T follicular helper cell (primary cell): ENCODE measurements at regions not wholly inside any gene's neighbourhood (a gene's known extent, or its start where the extent isn't known, plus 50 kb on each side); places are given as distances from the start of the nearest gene placed in this dataset.

Experiments
- DNase-seq: peaks from one replicate; pipeline ENCODE4 v3.0.0-alpha.2; 2020; ENCODE audit warnings: low read depth

GRCh38 chr2:71776227-71776626 lies 322.9 kb downstream of the DYSF start:
- DNase-seq = no peak

GRCh38 chr2:71773218-71773617 lies 319.9 kb downstream of the DYSF start:
- DNase-seq = no peak

GRCh38 chr2:71772510-71773172 lies 319.3 kb downstream of the DYSF start:
- DNase-seq = no peak

DNA sequence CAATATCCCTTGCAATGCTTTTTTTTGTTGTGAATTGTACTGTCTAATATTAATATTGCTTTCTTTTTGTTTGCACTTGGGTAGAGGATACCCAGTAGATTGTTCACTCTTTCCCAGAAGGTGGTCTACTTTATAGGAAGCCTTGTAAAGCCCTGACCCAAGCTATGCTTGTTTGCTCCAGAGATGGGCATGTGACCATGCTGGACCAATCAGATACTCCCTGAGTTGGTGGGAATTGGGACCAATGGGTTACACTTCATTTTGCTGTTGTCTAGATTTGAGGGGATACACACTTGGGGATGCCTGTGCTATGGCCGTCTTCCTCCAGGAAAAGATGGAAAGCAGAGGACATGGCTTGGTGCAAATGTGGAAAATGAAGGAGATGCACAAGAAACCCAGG lies 314.3 kb downstream of the DYSF start:
- no peak for DNase-seq

GRCh38 chr2:71759060-71759459 lies 305.7 kb downstream of the DYSF start:
- DNase-seq = no peak

DNA sequence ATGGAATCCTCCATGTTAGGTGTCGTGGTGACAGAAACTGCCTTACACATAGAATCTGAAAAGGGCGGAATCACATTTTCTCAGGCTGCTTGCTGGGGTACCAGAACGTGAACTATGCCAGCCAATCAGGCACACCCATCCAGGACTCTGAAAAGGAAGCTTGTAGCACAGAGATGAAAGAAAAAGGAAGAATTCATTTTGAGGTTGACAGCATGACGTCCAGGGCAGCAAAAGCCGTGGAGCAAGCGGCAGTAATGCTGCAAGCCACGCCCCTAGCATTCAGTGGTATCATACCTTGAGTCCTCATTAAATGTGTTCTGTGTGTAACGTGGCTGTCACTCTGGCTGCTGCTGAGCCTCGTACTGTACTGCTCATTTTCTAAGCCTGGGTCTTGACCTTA lies 304.0 kb downstream of the DYSF start:
- no peak for DNase-seq

DNA sequence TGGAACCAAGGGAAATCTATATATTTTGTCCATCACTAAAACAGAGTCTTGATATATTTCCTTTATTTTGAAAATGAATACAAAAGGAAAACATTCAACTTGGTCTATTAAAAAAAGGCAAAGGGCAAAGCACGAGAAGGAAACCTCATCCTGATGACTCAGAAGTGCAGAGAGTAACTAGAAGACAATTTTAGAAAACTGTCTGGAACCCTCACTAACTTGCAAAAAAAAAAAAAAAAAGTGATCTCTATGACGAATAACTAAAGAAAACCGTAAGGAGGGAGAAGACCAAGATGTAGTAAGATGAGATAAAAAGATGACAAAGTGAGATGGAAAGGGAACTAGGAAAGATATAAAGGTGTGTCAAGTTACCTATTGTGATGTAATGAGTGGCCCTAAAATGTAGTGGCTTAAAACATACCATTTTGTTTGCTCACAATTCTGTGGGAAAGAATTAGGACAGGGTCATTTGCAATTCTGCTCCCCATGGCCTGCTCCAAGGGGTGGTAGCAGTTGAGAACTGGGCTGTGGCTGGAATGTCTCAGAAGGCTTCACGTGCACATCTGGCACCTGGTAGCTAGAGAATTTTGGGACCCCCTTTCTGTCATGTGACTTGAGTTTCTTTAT lies 303.0 kb downstream of the DYSF start:
- no peak for DNase-seq

DNA sequence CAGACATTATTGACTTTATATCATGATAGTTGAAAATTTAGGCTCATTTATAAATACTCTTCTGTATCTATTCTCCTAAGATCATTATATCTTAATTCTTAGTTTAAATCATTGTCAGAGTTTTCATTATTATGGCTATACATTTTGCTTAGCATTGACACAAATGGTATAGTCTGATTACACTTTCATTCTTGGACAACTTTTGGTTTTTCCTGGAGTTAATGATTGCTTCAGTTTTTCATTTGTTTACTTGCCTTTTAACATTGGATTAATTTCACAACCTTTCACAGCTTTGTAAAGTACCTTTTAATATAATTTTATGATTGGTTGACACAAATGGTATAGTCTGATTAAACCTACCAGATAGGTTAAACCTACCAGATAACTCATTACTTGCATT lies 298.2 kb downstream of the DYSF start:
- no peak for DNase-seq

DNA sequence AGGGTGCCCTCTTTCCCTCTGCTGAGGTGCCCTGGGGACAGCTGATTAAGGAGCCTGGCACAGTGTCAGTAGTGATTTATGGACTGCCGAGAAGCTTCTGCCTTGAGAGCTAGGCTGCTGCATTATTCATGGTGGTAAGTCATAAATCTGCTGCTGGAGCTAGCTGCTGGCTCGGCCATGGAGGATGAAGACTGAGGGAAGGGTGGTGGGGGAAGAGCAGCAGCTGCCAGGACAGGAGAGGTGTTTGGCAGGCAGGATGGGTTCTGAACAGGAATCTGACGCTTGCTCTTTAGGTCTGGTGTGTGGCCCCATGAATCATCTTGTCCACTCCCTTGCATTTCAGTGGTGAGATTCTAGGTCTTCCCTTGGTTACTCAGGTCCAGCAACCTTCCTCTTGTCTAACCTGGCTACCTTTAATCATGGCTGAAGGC lies 296.3 kb downstream of the DYSF start:
- DNase-seq = no peak

DNA sequence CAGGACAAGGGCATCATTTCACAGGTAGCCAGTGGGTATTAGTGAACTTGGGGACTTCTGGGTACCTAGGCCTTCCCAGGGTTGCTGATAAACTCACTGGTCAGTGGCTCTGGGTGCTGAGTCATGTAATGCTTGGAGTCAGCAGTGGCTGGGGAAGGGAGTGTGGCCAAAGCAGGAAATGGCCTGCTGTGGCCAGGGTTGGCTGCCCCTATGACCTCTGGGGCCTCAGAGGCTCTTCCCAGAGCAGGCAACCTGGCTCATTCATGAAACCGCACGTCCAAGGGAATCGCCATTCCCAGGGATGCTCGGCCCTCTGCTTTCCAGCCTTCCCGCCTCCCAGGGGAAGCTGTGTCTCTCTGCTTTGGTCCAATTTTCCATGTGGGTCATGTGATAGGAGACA lies 294.9 kb downstream of the DYSF start:
- no peak for DNase-seq

- DNase-seq = no peak
Observed at GRCh38 chr2:71747559-71747958, 294.2 kb downstream of the DYSF start.

GRCh38 chr2:71746946-71747501 lies 293.7 kb downstream of the DYSF start:
- no peak for DNase-seq

DNA sequence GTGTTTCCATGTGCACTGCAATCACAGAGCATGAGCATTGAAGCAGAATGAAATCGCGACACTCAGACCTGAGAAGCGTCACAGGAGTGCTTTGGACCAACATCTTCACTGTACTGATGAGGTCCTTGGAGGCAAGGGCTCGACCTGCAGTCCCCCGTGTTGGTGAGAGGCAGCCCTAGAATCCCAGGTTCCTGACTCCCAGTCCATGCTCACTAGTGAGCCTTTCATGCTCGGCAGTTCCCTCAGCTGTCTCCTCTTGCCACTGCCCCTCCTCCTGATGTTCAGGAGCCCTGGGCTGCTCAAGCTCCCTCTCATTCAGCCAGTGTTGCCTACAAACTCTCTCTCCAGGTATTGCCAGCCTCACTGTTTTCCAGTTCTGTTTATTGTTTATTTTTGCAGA lies 291.4 kb downstream of the DYSF start:
- DNase-seq = no peak

DNA sequence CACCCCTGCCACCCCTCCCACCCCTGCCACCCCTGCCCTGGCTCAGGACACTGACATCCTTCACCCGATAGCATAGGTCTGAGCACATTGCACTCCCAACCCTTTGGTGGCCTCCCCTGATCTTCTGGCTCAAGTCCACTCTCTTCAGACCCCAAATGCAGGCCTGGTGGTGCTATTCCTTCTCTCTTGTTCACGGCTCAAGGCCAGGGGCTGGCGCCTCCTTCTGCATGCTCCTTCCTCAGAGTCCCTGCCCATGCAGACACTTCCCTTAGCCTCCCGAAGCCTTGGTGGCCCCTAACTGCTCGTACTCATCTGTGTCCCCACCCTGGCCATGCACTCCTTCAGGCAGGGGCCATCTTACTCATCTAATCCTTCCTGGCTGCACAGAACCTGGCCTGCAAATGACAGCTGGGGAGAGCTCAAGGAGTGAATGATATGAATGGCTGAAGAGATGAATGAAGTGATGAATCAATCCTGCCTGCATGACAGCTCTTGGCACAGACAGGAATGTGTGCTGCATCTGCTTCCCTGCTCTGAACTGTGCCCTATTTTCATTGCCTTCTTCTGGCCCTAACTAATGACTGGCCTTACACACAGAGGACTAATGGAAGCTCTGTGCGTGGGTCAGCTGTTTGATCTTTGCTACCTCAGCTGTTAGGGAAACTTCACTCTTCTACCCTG lies 290.8 kb downstream of the DYSF start:
- no peak for DNase-seq

GRCh38 chr2:71742953-71743601 lies 289.7 kb downstream of the DYSF start:
- no peak for DNase-seq

- no peak for DNase-seq
Observed at GRCh38 chr2:71736986-71737385, 283.6 kb downstream of the DYSF start.

DNA sequence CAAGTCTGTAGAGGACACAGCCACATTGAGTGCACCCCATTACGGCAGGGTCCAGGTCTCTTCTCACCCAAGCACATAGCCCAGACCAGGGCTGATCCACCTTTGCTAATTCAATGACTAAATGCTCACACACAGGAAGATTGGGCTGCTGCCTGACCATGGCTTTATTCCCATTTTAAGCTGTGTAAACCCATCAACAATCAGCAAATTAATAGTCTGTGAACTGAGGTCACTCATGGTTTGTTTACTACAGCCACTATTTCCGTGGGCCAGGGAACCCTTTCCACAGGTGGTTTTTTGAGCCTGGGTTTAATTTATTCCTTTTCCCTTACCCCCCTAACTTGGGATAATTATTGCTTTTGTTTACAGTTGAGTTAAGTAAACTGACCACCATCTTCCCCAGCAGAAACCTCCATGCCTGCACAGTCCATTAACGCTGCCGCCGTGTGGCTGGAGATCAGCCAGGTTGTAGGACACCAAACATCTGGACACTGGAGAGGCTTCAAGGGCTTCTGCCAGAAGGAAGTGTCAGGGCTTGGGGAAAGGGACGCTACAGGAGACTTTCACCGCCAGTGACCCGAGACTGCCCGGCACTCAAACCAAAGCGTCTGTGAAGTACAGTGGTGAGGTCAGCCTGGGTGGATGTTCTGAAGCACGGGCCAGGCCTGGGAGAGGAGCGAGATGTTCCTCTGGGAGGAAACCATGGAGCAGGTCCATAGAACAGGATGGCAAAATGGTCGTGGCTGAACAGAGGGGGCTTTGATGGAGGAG lies 282.9 kb downstream of the DYSF start:
- no peak for DNase-seq
